SHP77 (cell line): ENCODE measurements at regions not wholly inside any gene's neighbourhood (a gene's known extent, or its start where the extent isn't known, plus 50 kb on each side); places are given as distances from the start of the nearest gene placed in this dataset.
"Not testable (repeated sequence)": the region's sequence is repeated elsewhere in the genome, so short reads cannot be mapped to it uniquely, and the experiment has no call there.

Experiments used
- DNase-seq, 2 experiments: peaks; one replicate each; lab custom pipeline; 2025; lab: John Stamatoyannopoulos, UW

DNA sequence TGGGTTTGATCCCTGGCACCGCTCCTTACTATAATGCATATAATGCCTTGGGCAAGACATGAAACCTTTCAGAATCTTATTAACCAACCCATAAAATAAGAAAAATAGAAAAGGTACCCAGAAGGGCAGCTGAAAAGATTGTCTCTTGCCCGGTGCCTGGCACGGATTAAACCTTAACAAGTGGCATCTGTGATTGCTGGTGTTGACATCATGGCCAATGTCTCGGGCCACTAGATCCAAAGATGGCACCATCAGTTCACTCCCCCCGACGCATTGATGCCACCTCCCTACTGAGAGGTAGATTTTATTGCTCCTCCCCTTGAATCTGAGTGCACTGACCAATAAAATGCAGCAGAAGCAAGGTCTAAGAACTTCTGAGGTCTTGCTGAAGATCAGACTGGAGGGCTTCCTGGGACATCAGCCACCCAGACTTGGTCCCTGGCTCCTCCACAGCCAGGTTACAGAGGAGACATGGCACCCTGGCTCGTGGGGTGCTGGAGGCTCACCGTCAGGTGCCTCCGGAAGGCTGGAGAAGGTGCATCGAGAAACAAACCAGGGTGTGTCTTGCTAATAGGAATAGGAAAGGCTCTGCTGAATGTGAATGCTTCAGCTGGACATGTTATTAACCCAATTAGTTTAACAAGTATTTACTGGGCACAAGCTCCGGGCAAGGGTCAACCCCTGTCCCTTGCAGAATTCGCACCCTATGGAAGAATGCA is 80.0 kb upstream of the COL5A1 start:
- DNase-seq: no peak

DNA sequence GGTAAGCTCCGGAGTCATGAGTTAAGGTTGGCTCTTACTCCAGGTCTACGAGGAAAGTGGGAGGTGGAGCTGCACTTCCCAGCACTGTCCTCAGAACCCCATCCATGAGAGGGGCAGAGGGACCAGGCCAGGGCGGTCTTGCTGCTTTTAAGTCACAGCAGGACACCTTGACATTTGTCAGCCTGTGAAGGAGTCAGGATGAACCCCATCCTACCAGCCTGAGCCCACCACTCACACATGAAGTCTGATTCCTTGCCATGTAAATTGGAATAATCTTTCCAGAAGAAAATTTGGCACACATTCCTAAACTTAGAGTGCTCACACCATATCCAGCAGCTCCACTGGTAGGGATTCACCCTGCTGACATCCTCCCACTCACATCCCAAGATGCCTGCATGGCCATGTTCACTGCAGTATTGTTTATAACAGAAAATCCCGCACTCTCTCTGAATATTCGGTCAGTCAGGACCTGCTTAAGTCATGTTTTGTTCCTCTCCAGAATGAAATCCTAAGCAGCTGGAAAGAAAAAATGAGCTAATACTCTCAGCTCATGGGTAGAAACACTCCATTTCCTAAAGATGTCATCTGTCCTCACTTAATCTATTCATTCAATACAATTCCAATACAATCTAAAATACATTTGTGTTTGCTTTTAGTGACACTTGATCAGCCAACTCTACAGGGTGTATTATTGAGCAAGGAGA is 79.3 kb upstream of the COL5A1 start:
- DNase-seq: no peak

GRCh38 chr9:134563397-134563796 is 78.2 kb upstream of the COL5A1 start:
- DNase-seq: no peak

- no peak for DNase-seq
These were observed 77.0 kb upstream of the COL5A1 start for GRCh38 chr9:134564431-134565170.

DNA sequence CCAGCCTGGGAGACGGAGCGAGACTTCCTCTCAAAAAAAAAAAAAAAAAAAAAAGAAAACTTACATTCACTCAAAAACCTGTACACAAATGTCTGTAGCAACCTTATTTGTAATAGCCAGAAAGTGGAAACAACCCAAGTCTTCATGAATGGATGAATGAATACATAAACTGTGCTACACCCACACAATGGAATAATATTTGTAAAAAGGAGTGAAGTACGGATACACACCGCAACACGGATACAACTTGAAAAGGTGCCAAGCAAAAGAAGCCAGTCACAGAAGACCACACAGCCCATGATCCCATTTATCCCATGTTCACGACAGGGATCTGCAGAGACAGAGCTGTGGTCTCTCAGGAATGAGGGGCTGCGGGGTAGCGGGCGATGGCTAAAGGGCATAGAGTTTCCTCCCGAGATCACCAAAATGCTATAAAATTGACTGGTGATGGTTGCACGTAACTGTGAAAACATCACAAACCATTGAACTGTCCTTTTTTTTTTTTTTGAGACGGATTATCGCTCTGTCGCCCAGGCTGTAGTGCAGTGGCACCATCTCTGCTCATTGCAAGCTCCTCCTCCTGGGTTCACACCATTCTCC is 76.2 kb upstream of the COL5A1 start:
- no peak for DNase-seq

GRCh38 chr9:134566196-134566847 is 75.3 kb upstream of the COL5A1 start:
- DNase-seq: no peak

DNA sequence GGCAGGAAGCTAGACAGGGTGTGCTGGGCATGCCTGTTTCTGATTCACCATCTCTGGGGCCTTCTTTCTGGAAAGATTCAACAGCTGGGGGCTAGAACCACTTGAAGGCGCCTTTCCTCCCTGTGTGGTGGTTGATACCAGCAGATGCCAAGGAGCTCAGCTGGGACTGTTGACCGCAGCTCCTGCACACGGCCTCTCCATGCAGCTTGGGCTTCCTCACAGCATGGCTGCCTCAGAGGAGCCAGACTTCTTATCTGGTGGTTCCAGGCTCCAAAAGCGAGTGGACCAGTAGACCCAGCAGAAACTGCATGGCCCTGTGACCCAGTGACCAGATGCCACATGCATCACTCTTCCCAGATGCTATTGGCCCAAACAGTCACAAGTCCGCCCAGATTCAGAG is 74.7 kb upstream of the COL5A1 start:
- no peak for DNase-seq

DNA sequence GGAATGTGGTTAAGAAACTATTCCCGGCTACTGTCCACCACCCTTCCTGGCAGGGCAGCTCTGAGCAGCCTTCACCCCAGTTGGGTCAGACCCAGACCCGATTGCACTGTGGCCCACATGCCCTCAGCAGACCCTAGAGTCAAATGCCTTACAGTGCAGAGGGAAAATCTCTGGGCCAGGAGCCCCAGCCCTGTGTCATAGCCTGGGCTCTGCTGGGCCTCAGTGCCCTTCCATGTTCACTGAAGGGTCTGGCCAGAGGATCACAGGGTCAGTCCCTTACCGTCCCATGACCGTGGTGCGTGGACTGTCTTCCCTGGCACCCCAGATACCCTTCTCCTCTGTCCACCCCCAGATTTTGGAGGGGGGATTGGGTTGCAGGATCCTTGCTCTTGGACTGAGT is 73.5 kb upstream of the COL5A1 start:
- no peak for DNase-seq

GRCh38 chr9:134568811-134569210 is 72.8 kb upstream of the COL5A1 start:
- no peak for DNase-seq

- no peak for DNase-seq
These were observed 72.0 kb upstream of the COL5A1 start for GRCh38 chr9:134569626-134570025.

GRCh38 chr9:134570151-134570621 is 71.4 kb upstream of the COL5A1 start:
- DNase-seq: no peak

DNA sequence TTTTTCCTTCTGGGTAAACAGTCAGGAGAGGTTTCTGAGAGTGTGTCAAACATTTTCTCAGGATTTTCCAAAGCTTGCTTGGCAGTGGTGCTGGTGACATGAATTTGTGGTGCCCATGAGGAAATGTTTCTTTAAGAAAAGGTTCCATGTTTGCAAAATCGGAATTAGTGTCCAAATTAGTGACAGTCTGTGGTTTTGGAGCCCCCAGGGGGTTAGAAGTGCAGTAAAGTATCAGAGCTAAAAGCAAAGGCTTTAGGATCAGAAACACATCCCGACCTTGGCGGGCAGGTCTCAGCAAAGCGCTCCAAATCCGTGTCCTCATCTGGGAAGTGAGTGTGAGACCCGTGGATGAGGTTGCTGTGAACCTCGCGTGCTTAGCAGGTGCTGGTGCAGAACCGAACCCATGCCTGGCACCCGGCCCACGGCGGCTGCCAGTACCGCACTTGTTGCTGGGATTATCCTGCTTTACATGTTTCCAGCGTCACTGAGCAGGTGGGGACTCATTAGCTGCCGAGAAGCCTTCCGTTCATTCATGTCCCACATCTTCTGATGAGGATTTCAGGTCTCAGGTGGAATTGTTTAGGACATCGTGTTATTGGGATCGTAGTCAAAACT is 70.8 kb upstream of the COL5A1 start:
- no peak for DNase-seq

DNA sequence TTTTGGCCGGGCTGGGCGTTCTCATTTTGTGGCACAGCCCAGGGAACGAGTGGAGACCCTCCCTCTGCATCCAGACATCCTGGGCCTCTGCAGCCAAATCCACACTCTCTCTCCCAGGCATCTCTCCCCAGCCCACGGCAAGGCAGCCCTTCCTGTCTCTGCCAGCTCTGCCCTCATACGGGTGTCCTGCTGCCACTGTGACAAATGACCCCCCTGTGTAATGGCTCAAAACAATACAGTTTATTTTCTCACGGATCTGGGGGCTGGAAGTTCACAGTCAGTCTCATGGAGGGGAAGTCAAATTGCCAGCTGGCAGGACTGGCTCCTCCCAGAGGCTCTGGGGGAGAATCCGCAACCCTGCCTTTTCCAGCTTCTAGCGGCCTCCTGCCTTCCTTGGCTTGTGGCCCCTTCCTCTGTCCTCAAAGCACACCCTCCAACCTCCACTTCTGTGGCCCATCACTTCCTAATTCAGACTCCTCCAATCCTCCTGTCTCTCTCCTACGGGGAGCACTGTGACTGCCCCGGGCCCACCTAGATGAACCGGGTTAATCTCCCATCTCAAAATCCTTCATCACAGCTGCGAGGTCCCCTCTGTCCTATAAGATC is 70.2 kb upstream of the COL5A1 start:
- no peak for DNase-seq

DNA sequence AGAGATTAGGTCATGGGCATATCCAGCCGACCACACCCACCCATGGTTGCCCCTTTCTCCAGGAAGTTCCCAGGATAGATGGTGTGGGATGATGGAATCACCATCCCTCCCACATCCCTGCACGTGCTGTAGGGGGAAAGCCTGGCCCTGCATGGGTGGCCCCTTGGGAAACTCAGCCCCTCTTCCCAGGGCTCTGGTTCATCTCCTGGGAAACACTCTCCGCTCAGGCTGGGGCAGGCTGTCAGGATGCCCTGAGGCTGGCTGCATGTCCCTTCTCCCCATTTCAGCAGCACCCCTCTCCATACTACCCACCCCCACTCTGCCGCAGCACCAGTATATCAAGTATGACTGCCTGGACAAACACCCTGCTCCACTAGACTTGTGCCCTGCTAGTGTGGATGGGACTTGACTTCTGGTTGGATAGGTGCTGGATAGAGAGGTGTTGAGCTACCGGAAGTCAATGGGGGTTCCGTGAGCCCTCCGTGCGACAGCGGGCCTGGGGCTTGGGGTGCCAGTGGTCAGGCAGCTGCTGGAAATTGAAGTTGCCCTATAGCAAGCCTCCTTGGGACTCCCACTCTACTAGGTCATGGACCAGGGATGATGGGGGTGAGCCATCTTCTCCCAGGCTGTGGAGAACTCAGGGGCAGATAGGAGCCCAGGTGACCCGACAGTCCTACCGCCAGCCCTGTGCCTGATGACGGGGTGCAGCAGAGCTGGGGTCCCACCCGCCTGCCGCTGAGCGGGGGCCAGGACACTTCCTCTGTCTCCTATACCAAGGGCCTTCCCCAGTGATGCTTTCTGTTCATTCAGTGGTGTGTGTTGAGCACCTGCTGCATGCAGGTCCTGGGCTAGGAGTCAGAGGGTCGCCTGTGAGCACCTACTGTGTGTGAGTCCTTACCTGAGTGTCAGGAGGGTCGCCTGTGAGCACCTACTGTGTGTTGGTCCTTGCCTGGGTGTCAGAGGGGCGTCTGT is 69.4 kb upstream of the COL5A1 start:
- DNase-seq: no peak

- DNase-seq: not testable (repeated sequence)
These were observed 66.9 kb upstream of the COL5A1 start for GRCh38 chr9:134574686-134575085.

DNA sequence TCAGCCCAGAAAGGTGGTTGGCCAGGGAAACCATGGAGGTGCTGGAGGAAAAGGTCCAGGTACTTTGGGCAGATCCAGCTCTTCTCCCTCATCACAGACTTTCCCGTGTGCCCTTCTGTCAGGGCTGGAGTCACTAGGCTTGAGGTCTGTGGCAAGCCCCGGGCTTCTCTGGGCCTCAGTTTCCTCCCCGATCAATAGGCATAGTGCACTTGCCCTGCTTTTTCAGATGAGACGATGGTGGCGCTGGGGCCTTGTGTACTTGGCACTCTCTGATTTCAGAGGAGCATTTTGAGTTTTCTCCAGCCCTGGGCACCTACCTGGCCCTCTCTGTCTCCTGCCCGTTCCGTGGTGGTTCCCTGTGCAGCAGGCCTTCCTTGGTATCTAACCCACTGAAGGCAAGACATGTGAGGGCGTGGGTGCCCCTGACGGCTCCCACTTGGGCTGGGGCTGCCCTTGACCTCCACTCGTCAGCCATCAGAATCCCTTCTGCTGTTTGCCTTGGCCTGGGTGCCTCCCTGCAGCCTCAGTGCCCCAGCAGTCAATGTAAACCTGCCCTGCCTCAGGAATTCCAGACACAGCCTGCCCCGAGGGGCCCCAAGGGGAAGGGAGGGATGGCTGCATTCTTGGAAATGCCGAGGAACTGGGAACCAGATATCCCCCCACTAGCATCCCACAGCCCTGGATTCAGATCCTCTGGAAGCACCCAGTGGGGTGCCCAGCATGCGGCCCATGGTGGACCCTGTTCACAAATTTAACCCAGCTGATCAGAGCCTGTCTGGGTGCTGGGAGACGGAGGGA is 66.3 kb upstream of the COL5A1 start:
- DNase-seq: no peak

DNA sequence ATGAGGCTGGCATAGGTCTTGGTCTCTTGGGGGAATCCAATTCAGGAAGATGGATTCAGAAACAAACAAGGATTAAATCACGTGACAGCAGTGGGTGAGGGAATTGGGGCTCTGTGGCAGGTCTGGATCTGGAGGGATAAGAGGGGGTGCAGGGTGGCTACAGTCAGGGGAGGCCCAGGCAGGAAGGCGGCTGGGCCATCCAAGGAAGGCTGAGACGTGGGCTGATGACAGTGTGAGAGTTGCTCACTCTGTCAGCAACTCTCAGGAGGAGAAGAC is 65.8 kb upstream of the COL5A1 start:
- no peak for DNase-seq

- no peak for DNase-seq
These were observed 56.5 kb upstream of the COL5A1 start for GRCh38 chr9:134585021-134585561.
